Sciatic nerve (tissue), 2 donors: ENCODE measurements at regions not wholly inside any gene's neighbourhood (a gene's known extent, or its start where the extent isn't known, plus 50 kb on each side); places are given as distances from the start of the nearest gene placed in this dataset.
"Not testable (repeated sequence)": the region's sequence is repeated elsewhere in the genome, so short reads cannot be mapped to it uniquely, and the experiment has no call there.

Source experiments
- ATAC-seq: fragments of 200-7000 bp; cut with Tn5 transposase; one replicate; pipeline ENCODE4 v1.9.1; 2020; ENCODE audit warnings: mild to moderate bottlenecking, moderate library complexity
- DNase-seq: peaks from one replicate; pipeline ENCODE4 v3.0.0-alpha.2; 2020; ENCODE audit warnings: low spot score
- intact Hi-C: fragments of 100-400 bp; cut with DNase I; formaldehyde crosslinking; loops from one replicate; pipeline ENCODE4 v1.14.2; 2022
- donor health status: DM: no; HTN: no; CAD: no.
- donor health status: DM: no; HTN: no; CAD: no.

DNA sequence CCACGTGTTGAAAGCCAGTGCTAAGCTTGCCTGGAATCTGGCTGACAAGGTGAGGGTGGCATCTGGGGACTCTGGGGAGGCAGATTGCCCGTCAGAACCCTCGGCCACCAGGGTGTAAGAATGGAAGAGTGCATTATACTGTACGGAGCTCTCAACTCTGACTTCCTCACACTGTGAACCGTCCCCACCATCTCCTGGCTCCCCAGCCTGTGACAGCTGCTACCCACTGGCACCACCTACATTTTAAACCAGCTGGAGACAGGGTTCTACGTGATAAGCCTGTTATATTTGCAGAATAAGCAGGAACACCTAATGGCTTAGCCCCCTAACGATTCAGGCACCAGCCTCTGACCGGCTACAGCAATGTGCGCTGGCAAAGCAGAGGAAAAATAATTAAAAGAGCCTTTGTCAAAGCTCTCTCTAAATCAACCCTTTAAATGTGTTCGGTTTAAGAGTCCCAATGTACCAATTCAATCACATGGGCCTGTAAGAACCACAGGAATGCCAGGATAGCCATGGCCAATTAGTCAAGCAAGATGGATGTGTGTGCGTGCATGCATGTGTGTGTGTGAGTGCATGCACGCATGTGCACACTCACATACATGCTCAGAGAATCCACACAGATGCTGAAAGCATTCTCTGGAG, 89.1 kb upstream of the TAB2 start:
- ATAC-seq (no peak), DNase-seq (no peak)
- intact Hi-C loops: no loop called here

DNA sequence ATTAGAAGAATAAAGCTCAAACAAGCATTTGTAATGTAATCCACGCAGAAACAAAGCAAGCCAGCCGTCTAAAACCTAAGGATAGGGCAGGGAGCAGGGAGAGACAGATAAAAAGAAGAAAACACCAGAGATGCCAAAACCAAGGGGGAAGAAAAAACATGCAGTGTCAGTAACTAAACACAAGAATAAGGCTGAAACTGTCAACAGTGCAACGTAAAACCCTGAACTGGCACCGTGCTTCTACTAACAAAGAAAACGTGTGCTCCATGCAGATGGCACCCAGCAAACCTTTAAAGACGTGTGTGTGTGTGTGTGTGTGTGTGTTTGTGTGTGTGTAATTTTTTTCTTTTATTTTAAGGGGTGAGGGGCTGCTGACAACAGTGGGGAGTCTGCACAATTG, 88.4 kb upstream of the TAB2 start:
- ATAC-seq (no peak), DNase-seq (no peak)
- intact Hi-C loops: no loop called here

DNA sequence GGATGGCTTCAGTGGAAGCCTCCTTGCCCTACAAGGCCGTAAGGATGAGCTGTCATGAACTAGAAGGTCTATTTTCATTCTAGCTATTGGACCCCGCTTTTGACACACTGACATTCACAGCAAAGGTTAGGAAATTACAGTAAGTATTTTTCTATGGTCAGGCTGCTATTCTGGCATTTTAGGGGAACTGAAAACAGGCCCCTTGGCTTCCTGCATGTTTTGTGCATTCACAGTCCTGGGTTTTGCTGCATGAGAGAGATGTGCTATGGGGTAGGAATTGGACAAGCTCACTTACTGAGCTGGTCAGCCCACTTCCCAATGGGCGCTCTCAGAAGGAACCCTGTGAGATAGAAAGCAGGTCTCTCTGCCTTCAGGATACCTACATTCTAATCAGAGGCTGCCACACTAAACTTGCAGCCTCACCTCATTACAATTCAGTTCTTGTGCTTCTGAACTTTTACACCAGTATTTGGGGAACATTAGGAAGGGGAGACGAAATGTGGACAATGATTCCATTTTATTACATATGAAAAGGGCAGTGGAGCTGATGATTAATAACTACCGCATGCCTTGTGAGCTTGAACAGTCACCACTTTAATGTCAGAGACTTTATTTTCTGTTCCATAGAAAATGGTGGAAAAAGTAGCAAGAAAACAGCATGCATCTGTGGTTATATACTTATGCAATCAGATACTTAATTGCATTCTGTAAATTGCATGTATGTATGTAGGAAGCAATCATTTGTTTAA, 86.6 kb upstream of the TAB2 start:
- no peak for DNase-seq
- intact Hi-C loops: no loop called here
- no peak for ATAC-seq

DNA sequence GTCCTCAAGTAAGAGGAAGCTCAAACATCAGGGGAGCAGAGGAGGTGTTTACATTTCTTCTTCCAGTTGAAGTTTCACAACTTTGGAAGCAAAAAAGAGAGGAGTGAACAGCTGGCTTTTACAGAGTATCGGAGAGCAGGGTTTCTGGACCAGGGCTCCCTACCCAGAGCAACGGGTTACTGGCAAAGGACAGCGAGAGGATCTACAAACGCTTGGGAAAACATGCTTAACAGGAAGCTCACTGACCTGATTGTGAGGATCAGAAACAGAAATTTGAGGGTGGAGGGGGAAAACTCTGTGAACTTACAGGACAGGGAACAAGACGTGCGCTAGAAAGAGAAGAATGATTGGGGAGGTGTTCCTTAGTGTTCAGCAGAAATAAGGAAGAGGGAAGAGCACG, 85.7 kb upstream of the TAB2 start:
- ATAC-seq (peak; percentile 66), DNase-seq (no peak)
- intact Hi-C loops: no loop called here

DNA sequence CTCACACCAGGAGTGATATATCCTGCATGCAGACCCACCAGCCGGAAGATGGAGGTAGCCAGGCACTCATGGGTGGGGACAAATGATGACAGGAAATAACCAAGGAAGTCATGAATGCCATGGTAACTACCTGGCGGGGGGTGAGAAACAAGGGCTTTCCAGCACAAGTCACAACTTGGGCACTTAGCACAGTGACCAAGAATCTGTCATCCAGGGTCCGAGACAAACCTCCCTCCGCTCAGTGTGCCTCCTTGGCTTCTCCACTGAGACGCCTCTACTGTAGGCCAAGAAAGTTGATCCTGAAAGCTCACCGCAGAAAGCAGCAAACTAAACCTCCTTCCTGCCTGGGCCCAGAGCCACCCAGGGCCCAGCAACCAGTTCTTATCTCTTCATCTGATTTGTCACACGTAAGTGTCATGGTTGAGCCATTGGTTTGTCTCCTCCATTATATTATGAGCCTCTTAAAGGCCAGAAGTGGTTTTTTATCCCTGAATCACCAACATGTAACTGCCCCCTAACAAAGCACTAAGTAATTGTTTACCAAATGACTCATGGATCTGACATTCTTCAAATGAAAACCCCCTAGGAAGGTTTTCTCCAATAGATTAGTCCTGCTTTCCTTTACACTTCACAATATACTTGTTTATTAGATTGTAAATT, 84.3 kb upstream of the TAB2 start:
- no peak for DNase-seq
- no peak for ATAC-seq
- intact Hi-C loops: no loop called here

DNA sequence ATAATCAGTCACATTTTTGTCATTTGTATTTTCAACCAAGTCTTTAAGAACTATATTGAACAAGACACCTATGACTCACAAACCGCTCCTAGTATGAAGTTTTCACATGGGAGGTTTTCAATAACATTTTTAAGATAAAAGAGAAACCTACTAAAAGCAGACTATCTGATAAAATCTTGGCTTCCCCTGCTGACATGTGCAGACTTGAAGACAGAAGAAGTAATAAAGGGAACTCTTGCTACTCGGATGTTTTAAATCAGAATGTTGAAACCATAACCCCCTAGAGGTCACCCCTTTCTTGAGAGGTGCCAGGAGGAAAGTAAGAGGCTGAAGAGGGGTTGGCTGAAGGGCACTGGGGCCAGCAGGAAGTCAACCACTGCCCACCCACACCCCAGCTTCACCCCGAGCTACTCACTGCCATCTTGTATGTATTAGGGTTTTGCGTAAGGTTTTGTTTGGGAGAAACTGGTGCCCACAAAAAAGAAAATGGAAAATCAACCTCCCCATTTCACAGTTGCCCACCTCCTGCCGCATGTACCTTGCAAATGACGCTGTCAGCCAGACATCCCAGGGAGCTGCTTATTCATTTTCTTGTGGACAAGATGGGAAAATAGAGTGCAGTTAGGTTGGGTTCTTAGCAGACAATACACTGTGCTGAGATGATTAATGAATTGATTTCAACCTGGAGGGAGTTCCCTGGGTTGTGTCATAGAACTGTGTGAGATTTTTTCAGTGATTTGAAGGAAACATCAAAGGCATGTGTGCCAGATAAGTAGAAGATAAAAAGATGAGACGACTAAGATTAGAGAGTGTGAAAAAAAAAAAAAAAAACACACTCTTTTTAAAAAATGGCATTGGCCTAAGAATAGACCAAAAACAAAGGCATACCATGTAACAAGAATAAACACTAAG, 83.2 kb upstream of the TAB2 start:
- ATAC-seq (no peak), DNase-seq (no peak)
- intact Hi-C loops: no loop called here

DNA sequence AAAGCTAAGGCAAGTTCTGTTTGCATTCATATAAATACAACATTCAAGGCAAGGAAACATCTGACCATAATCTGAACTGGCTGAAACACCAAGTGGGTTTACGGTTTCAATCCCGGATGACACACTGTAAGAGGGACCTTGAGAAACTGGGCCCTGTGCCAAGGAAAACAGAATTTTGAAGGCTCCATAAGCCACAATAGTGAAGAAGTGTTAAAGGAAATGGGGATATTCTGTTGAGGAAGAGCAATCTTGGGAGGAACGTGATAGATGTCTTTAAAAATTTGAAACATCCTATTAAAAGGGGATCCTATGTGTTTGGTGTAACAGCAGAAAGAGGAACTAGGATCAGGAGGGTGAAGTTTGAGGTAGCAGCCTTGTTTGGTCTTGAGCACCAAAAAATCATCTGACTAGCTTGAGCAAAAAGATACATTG, 82.4 kb upstream of the TAB2 start:
- intact Hi-C loops: no loop called here
- ATAC-seq: peak; percentile 49
- no peak for DNase-seq

DNA sequence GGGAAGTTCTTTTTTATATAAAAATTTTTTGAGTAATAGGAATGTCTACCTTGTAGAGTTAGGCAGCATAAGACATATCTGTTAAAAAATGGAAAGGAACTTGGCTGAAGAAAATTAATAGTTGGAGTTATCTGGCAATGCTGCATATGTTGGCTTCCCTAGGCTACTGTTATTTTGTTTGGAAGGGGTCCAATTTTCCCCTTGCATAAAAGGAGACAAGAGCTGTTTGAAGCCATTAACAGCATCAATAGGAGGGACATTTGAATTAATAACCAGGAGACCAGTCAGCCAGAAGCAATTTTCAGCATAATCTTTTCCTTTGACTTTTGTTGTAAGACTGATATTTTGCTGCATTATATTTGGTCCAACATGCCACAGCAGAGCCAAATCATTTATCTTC, 80.9 kb upstream of the TAB2 start:
- DNase-seq: no peak
- intact Hi-C loops: no loop called here
- no peak for ATAC-seq

DNA sequence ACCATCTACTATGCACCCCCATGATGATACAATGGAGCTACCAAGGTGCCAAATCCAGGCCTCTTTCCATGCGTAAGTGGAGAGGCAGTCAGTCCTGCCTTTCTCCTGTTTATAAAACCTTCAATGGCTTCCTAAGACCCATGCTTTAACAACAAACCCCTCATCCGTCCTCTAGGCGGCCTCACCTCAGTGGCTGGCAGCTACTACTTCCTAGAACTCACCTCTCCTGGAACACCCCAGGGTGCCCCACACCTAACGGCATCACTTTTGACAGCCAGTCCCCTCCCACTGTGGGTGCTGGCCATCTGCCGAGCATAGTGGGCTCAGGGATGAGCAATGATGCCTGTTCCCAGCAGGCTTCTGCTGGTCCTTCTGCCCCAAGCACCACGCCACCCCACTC, 80.0 kb upstream of the TAB2 start:
- intact Hi-C loops: no loop called here
- ATAC-seq: no peak

DNA sequence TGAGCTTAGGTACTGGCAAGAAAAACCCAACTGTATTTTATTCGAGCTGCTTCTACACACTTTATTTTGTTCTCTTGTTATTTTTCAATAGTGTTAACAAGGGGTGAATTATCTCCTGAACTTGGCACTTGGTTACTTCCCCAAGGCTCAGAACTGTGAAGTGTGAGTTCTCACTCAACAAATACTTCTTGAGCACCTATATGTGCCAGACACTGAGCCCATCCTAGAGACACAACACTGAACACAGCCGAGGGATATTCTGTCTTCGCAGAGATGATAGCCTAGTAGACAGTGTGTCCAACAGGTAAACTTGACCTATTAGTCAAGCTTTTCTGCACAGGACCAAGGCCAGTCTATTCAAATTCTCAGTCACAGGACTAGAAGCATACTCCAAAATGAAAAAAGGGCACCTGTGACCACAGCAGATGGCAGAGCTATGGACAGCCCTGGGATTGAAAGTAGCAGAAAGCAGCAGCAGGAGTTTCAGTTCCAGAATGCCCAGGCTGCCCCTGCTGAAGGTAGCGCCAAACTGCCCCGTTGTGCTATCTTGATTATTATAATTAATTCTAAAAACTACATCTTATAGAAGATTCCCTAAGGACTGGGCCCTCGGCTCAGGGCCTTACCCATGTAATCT, 77.8 kb upstream of the TAB2 start:
- no peak for ATAC-seq
- DNase-seq: no peak
- intact Hi-C loops: no loop called here

More for the DNA sequence above, 80.0 kb upstream of the TAB2 start:
- DNase-seq: no peak

DNA sequence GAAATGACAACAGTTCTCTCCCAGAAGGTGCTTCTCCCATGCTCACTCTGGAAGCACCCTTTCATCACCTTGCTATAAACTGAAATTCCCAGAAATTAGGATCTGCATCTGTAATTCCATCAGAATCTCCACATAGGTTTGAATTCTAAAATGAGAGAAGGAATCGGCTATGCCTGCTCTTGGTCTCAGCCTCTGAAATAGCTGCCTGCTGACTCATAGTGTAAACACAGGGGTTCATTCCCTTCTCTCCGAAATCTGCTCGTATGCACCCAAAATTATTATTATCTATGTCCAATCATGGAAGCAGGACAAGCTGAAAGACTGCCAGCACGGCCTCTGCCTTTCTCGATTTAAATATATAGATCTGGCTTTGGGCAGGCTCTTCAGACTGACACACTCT, 74.6 kb upstream of the TAB2 start:
- DNase-seq (no peak), ATAC-seq (no peak)
- intact Hi-C loops: no loop called here

DNA sequence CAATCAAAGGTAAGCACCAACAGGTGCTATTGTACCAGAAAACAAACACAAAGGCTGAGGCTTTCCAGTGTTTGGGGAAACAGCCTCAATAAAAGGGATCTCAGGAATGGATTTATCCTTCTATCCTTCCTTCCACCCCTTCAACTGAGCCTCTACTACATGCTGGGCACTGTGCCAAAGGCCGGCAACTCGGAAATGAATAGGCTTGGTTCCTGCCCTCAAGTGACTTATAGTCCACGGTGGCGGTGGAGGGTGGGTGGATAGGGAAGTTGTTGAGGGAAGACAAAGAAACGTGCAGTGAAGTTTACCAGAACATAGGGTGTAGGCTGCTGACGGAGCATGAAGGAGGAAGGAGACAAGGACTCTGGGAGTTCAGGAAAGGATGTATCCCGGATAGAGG, 73.4 kb upstream of the TAB2 start:
- no peak for DNase-seq
- ATAC-seq: no peak
- intact Hi-C loops: loop anchor here (1.0 kb wide), 1 partner anchor 27 kb away; no protein-coding TSS in a partner anchor

DNA sequence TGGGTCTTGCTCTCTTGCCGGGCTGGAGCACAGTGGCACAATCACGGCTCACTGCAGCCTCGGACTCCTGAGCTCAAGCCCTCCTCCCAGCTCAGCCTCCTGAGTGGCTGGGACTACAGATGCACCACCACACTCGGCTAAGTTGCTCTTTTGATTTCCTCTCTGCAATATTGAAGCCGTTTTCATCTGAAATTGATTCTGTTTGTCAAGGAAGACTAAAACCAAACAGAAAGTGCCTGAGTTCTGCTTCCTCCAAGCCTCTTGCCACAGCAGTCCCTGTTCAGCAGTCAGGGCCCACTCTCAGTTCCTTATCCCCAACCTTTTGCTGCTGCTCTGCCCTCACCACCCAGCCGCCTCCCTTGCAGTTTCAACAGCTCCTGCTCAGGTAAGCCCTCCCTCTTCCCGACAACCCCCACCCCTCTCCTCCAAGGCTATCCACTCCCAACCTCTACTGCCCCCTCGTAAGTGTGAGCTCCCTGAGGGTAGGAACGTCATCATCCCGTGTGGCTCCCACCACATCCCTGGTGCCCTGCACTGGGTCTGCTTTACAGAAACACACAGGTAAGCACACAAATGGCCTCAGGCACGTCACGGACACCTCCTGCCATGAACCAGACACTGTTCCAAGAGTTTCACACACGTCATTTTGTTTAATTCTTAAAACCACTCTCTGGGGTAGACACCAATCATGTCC, 70.7 kb upstream of the TAB2 start:
- no peak for DNase-seq
- intact Hi-C loops: no loop called here
- ATAC-seq: no peak

DNA sequence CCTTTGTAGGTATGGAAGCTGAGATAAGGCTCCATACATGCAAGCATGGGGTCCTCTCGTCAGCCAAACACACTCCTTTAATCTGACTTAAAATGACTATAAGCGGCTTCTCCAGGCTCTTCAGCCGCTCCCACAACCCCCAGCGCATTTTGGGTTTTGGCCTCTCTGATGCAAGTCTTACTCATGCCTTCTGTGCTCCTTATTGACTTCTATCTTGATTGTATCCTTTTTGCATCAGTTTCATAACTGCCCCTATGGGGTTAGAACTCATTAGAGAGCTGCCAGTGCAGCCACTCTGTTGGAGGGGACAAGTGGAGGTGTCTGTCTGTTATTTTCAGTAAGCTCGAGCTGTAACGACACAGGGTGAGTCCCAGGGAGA, 70.1 kb upstream of the TAB2 start:
- intact Hi-C loops: no loop called here
- no peak for DNase-seq
- ATAC-seq: no peak

DNA sequence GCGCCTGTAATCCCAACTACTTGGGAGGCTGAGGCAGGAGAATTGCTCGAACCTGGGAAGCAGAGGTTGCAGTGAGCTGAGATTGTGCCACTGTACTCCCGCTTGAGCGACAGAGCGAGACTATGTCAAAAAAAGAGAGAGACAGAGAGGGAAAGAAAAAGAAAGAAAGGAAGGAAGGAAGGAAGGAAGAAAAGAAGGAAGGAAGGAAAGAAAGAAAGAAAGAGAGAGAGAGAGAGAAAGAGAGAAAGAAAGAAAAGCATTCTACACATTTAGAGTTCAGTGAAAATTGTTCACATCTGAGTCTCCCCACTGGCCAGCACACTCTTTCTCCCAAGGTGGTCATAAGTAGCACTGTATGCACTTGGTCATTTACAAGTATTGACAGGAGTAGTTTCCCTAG, 69.2 kb upstream of the TAB2 start:
- DNase-seq, ATAC-seq, intact Hi-C loops: not testable (repeated sequence)

DNA sequence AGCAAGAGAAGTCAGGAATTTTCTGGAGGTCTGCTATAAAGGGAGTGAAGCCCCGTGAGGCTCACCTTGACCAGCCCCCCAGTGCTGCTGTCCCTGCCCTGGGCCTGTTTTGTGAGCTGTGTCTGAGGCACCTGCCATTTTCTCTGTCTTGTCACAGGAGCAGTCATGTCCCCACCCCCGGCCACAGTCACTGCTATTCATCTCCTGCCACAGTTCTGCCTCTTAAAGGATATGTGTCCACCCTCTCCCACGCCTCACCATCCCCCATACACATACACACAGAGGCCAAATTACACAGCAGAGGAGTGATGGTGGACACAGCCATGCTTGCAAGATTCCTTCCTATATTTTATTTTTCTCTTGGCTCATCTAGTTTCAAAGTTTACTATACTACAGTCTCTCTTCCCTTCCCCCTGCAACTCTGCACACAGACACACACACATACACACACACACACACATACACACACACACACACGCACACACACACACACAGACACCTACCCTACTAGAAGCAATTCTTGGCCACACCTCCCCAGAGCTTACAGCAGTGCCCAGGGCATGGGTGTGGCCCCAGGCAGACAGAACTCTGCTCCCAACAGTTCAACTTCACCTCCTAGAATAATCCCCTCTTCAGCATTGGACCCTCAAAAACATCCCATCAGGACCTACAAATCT, 68.7 kb upstream of the TAB2 start:
- ATAC-seq: peak; percentile 41
- no peak for DNase-seq
- intact Hi-C loops: no loop called here

DNA sequence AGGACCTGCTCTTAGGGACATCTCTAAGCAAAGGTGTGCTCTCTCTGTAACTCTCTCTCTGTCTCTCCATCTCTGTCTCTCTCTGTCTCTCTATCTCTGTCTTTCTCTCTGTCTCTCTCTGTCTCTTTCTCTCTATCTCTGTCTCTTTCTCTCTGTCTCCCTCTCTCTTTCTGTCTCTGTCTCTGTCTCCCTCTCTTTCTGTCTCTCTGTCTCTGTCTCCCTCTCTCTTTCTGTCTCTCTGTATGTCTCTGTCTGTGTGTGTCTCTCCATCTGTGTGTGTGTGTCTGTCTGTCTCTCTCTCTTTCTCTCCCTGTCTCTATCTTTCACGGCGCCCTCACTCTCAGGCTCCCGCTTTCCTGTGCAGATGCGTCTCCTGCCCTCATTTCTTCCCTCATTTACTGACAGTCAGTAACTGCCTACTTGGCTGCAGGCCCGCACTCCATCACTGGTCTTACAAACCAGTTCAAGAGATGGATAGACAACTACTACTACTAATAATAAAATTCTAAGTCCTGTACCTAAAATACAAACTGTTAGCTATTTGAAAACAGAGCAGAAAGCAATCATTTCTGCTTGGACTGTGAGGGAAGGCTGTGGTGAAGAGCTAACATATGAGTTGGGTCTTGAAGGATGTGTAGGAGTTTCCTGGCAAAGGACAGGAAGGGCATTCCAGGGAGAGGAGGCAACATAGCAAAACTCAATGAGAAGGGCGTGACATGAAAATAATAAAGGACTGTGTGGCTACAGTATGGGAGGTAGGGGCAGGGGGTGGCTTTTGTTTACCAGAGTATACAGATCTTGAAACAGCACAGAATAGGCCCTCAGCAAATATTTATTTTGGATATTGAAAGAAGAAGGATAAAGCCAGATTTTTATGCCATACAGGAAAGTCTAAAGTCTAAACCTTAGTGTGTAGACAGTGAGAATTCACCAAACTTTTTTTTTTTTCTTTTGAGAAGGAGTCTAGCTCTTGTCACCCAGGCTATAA, 67.8 kb upstream of the TAB2 start:
- DNase-seq (no peak), ATAC-seq (no peak)
- intact Hi-C loops: no loop called here
